GM19238 (cell line): ENCODE measurements at regions not wholly inside any gene's neighbourhood (a gene's known extent, or its start where the extent isn't known, plus 50 kb on each side); places are given as distances from the start of the nearest gene placed in this dataset.

ENCODE experiments used
- DNase-seq: peaks from one replicate; pipeline ENCODE4 v3.0.0; 2011; ENCODE audit warnings: low spot score; ENCODE audit not compliant: insufficient read length

DNA sequence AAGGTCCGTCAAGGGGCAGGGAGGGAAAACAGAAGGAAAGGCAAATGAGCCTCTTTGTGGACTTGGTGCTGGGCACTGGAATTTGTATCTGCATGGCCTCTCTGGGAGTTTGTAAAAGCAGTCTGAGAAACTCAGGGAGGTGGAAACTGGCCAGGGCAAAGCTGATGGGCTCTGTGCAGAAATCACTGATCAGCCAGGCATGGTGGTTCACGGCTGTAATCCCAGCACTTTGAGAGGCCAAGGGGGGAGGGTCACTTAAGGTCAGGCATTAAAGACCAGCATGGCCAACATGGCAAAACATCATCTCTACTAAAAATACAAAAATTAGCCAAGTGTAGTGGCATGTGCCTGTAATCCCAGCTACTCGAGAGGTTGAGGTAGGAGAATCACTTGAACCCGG is 369.9 kb upstream of the ZNF507 start:
- no peak for DNase-seq

GRCh38 chr19:31976775-31977536 is 368.5 kb upstream of the ZNF507 start:
- no peak for DNase-seq

DNA sequence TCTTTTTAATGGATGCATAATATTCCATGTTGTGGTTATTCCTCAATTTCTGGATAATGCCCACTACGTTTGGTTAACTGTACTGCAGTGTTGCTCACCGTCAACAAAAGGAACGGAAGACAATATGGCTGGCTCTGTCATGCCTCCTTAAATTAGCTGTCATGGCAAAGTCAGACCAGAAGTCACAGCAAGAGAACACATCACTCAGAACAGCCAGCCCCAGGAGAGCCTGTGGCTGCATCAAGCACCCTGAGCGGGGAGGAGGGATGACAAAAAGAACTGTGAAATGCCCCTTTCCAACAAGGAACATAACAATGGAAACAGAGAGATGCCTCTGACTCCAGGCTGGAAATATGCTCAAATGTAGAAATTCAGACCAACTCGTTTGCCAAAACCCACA is 366.0 kb upstream of the ZNF507 start:
- DNase-seq = no peak

DNA sequence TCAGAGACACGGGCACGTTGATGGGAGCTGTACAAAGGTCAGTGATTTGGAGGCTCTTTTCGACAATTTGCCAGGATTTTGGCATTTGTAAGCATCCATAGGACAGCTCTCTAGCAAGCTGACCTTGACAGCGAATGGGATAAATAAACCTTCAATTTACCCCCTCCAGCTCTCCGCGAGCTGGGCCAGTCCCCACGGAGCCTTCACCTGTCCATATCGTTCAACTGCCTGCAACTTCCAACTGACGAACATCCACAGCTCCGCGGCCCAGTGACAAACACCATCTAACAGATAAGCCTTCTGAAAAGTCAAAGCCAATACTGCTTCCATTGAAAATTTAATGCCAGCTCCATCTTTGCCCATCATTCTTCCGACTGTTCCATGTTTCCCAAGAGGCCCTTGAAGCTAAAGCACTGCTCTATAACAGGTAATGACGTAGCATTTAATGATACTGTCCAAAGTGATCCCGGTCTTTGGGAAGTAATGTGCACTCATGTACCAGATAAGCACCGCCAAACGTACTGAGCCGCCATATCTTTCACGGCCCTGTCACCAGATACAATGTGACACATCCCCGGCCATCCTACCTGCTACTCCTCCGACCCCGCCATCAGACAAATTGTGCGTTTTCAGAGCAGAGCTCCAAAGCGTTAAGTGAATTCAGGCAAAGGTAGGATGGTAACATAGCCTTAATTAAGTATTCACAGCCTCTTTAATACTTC is 365.3 kb upstream of the ZNF507 start:
- DNase-seq = no peak

GRCh38 chr19:31980796-31981195 is 364.6 kb upstream of the ZNF507 start:
- DNase-seq = no peak

DNA sequence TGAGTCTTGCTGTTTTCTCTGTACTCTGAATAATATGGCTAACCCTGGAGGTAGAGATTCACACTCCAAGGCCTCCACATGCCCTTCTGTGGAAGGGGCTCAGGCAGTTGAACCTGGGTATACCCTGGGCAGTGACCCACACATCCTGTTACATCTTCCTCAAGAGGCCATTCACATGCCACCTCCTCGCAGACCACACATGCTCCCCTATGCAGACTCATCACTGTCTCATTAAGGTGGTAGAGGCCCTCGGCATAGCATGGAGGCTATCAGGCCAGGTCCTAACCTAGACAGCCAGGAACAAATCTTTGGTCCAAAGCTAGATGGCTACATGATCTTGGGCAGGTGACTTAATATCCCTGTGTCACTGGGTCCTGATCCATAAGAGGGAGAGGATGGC is 363.9 kb upstream of the ZNF507 start:
- no peak for DNase-seq

DNA sequence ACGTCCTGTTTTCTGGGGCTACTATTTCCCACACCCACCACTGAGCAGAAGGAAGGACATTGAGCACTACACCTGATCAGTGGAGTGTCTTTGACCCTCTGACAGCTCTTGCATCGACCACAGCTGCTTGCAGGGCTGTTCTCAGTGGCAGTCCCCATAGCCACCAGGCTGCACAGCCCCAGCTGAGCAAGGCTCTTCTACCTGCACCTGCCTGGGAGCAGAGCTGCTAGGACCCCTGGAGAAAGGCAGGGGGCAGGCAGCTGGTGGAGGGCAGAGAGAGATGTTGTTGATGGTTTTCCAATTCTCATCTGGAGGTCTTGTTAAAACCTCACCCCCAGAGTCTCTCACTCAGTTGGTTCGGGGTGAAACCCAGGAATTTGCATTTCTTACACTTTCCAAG is 361.8 kb upstream of the ZNF507 start:
- no peak for DNase-seq

GRCh38 chr19:31985001-31985605 is 360.3 kb upstream of the ZNF507 start:
- DNase-seq = no peak

- no peak for DNase-seq
These were observed 358.5 kb upstream of the ZNF507 start for GRCh38 chr19:31986951-31987350.

DNA sequence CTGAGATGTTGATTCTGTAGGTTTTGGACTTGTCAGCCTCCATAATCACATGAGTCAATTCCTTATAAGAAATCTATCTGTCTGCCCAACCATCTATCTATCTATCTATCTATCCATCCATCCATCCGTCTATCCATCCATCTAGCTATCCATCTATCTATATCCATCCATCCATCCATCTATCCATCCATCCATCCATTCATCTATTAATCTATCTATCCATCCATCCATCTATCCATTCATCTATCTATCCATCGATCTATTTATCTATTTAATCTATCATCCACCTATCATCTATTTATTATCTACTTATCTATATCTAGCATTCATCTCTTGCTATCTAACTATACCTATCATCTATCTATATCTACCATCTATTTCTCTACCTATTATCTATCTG is 357.2 kb upstream of the ZNF507 start:
- DNase-seq = no peak

- no peak for DNase-seq
These were observed 353.3 kb upstream of the ZNF507 start for GRCh38 chr19:31991984-31992655.

GRCh38 chr19:31992750-31993149 is 352.7 kb upstream of the ZNF507 start:
- no peak for DNase-seq

GRCh38 chr19:31995546-31995945 is 349.9 kb upstream of the ZNF507 start:
- no peak for DNase-seq

- no peak for DNase-seq
These were observed 335.3 kb upstream of the ZNF507 start for GRCh38 chr19:32010071-32010470.

- DNase-seq = no peak
These were observed 333.2 kb upstream of the ZNF507 start for GRCh38 chr19:32012206-32012605.

DNA sequence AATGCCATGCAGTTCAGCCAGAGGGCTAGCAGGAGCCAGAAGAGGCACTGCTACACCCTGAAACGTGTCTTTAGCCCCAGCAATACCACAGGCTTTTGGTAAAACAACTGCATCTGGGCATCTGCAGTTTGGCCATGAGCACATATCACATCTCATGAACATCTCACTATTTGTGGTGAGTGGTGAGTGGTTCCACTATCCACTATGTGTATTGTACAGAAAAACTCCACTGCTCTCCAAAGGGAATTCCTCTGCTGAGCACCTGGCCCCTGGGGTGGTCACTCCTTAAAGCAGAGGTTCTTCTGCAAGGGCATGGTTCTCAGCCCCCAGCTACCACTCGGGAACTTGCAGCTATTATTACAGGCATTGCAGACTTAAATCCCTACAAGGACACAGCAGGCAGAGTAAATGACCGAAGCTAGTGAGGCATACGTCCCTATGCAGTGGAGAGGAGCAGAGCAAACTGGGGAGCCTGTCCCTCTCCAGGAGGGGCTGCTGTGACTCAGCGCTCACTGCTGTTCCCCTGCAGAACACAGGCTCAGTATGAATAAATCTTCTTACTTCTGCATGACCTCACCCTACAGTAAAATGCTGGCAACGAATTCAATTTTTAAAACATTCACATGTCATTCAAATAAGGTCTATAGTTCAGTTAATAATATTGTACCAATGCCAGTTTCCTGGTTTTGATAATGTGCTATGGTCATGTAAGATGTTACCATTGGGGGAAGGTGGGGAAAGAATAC is 332.4 kb upstream of the ZNF507 start:
- DNase-seq = no peak

GRCh38 chr19:32017176-32017953 is 328.0 kb upstream of the ZNF507 start:
- DNase-seq = no peak

DNA sequence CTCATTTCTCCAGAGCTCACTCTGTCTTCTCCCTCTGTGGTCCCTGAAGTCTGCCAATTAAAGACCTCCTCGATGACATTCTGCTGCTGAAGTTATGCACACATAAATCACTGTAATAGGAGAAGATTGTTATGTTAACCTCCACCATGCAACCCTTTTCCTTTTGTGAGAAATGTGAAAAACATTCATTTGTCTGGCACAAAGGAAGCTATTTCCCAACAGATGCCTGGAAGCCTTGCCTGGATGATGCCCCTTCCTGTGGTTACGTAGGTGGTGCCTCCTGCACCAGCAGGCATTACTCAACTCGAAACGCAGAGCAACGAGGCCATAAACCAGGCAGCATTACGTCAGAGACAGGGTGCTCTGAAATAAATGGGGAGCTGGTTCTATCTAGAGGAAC is 327.4 kb upstream of the ZNF507 start:
- no peak for DNase-seq

DNA sequence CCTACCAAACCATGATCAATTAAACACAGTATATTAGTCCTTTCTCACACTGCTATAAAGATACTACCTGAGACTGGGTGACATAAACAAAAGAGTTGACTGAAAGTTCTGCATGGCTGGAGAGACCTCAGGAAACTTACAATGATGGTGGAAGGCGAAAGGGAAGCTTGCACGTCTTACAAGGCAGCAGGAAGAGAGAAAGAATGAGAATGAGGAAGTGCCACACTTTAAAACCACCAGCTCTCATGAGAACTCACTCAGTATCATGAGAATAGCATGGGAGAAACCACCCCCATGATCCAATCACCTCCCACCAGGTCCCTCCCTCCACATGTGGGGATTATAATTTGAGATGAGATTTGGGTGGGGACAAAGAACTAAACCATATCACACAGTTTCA is 324.9 kb upstream of the ZNF507 start:
- no peak for DNase-seq

DNA sequence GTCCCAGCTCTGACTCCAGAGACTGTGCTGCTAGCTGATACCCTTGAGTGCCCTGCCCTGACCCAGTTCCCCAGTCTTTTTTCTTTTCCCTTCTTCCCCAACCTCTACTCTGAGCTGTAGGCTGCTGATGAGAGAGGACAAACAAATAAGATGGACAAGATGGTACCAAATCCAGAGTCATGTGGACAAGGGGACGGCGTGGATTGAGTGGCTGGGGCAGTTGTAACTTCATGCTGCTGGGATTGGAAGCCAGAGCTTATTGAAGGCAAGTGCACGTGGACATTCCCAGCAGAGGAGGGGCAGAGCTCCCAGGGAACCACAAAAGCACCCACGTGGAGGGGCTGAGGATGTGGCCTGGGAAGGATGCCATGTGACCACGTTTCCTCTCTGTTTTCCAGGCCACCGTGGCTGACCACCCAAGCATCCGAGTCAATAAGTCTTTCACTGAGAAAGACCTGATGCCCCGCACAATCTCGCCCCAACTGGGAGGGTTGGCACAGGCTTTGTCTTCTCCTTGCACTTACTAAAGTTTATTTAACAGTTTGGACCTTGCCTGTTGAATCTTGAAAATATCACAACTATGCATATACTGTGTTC is 323.3 kb upstream of the ZNF507 start:
- DNase-seq = no peak
